Adipocyte (in vitro differentiated cells): ENCODE measurements at regions not wholly inside any gene's neighbourhood (a gene's known extent, or its start where the extent isn't known, plus 50 kb on each side); places are given as distances from the start of the nearest gene placed in this dataset.
A peak's percentile ranks its signal among the peaks of the same experiment; 100 is the strongest.
"Not testable (repeated sequence)": the region's sequence is repeated elsewhere in the genome, so short reads cannot be mapped to it uniquely, and the experiment has no call there.

ENCODE experiments used
- DNase-seq: peaks from one replicate; pipeline ENCODE4 v3.0.0-alpha.2; 2015; ENCODE audit warnings: low read depth
- H3K27me3 ChIP-seq: replicated peaks from 2 replicates; pipeline ENCODE4 v1.7.0; 2013; ENCODE audit warnings: mild to moderate bottlenecking, low read length, moderate library complexity; ENCODE audit not compliant: control insufficient read depth, insufficient read depth
- H3K36me3 ChIP-seq: 2 replicates; pipeline ENCODE4 v1.7.0; 2013; ENCODE audit warnings: low read length, mild to moderate bottlenecking, moderate library complexity; ENCODE audit not compliant: control insufficient read depth, insufficient read depth, severe bottlenecking
- H3K4me1 ChIP-seq: 2 replicates; pipeline ENCODE4 v1.7.0; 2013; ENCODE audit warnings: mild to moderate bottlenecking, low read length, moderate library complexity; ENCODE audit not compliant: control insufficient read depth, insufficient read depth
- H3K4me3 ChIP-seq: 2 replicates; pipeline ENCODE4 v1.7.0; 2013; ENCODE audit warnings: mild to moderate bottlenecking, low read length, moderate library complexity
- H3K9ac ChIP-seq: 2 replicates; pipeline ENCODE4 v1.7.0; 2013; ENCODE audit warnings: mild to moderate bottlenecking, low read length, moderate library complexity
- H3K9me3 ChIP-seq: 2 replicates; pipeline ENCODE4 v1.7.0; 2013; ENCODE audit warnings: mild to moderate bottlenecking, low read length, moderate library complexity; ENCODE audit not compliant: control insufficient read depth

DNA sequence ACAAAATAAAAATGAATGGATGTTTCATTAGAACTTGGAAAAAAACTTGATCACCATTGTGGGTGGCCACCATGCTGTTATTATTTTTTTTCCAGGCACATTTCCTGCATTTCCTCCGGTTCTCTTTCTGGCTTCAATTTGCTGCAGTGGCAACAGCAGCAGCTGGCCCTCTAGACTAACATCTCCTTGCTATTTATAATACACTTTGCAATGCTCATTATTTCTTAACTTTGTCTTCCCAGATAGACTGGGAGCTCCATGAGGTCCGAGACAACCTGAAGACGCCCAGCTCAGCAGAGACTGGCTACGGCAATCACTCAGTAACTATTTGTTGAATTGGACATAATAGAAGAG lies 53.4 kb upstream of the ATP5PO start:
- H3K9me3 ChIP-seq: no peaks in the 10 kb centered on the region
- H3K4me3 ChIP-seq: peak overlapping the region; percentile 46
- H3K9ac ChIP-seq: peak overlapping the region; percentile 35
- DNase-seq: no peak
- no peaks in the 10 kb centered on the region for H3K27me3 ChIP-seq
- H3K4me1 ChIP-seq: peaks cover 32% of the 10 kb centered on the region
- H3K36me3 ChIP-seq: no peaks in the 10 kb centered on the region

GRCh38 chr21:33968080-33968994 lies 52.7 kb upstream of the ATP5PO start:
- Histone ChIP-seq H3K9me3 (no peaks in the 10 kb centered on the region), H3K4me1 (peaks cover 32% of the 10 kb centered on the region), H3K9ac (peak overlapping the region; percentile 35), H3K27me3 (no peaks in the 10 kb centered on the region), H3K36me3 (no peaks in the 10 kb centered on the region), H3K4me3 (peak overlapping the region; percentile 46)
- DNase-seq: peak; percentile 29

- no peaks in the 10 kb centered on the region for H3K27me3 ChIP-seq
- H3K36me3 ChIP-seq: no peaks in the 10 kb centered on the region
- no peak overlapping the region for H3K9ac ChIP-seq
- peaks cover 32% of the 10 kb centered on the region for H3K4me1 ChIP-seq
- DNase-seq: no peak
- no peak overlapping the region for H3K4me3 ChIP-seq
- no peaks in the 10 kb centered on the region for H3K9me3 ChIP-seq
Observed at GRCh38 chr21:33967086-33967571, 51.5 kb upstream of the ATP5PO start.

- Histone ChIP-seq H3K4me1 (peaks cover 26% of the 10 kb centered on the region), H3K36me3 (no peaks in the 10 kb centered on the region), H3K27me3 (no peaks in the 10 kb centered on the region), H3K4me3 (no peak overlapping the region), H3K9me3 (no peaks in the 10 kb centered on the region), H3K9ac (no peak overlapping the region)
- no peak for DNase-seq
Observed at GRCh38 chr21:33966324-33966949, 50.8 kb upstream of the ATP5PO start.

- H3K4me1 ChIP-seq: peaks cover 24% of the 10 kb centered on the region
- not testable (repeated sequence) for H3K9me3 ChIP-seq, H3K27me3 ChIP-seq, H3K4me3 ChIP-seq, DNase-seq, H3K9ac ChIP-seq, H3K36me3 ChIP-seq
Observed at GRCh38 chr21:33965662-33966061, 50.1 kb upstream of the ATP5PO start.
